Mesendoderm (in vitro differentiated cells): ENCODE measurements at regions not wholly inside any gene's neighbourhood (a gene's known extent, or its start where the extent isn't known, plus 50 kb on each side); places are given as distances from the start of the nearest gene placed in this dataset.
A peak's percentile ranks its signal among the peaks of the same experiment; 100 is the strongest.
"Not testable (repeated sequence)": the region's sequence is repeated elsewhere in the genome, so short reads cannot be mapped to it uniquely, and the experiment has no call there.

Experiments used
- DNase-seq: peaks from one replicate; pipeline ENCODE4 v3.0.0; 2013
- H2AK5ac ChIP-seq: 2 replicates; pipeline ENCODE4 v1.6.1; 2013; ENCODE audit warnings: low read length, inconsistent platforms
- H2BK120ac ChIP-seq: 2 replicates; pipeline ENCODE4 v1.6.1; 2013; ENCODE audit warnings: low read depth, mild to moderate bottlenecking, low read length, moderate library complexity, mixed read lengths
- H2BK15ac ChIP-seq: replicated peaks from 2 replicates; pipeline ENCODE4 v1.6.1; 2013; ENCODE audit warnings: low read depth, mild to moderate bottlenecking, moderate library complexity
- H2BK5ac ChIP-seq: 2 replicates; pipeline ENCODE4 v1.6.1; 2013; ENCODE audit warnings: low read length, inconsistent platforms
- H3K18ac ChIP-seq: 2 replicates; pipeline ENCODE4 v1.6.1; 2013; ENCODE audit warnings: mild to moderate bottlenecking, low read length, mixed read lengths
- H3K23ac ChIP-seq: one replicate; pipeline ENCODE4 v1.6.1; 2013; ENCODE audit warnings: low read length
- H3K27ac ChIP-seq: 2 replicates; pipeline ENCODE4 v1.5.1; 2013; ENCODE audit warnings: low read depth, mild to moderate bottlenecking, inconsistent platforms, low read length, moderate library complexity
- H3K27me3 ChIP-seq: 2 replicates; pipeline ENCODE4 v1.6.1; 2013; ENCODE audit warnings: low read length, control low read depth, mild to moderate bottlenecking, inconsistent platforms; ENCODE audit not compliant: insufficient read depth, poor library complexity
- H3K36me3 ChIP-seq: 2 replicates; pipeline ENCODE4 v1.6.1; 2013; ENCODE audit warnings: low read length, inconsistent platforms; ENCODE audit not compliant: control insufficient read depth, insufficient read depth
- H3K4ac ChIP-seq: one replicate; pipeline ENCODE4 v1.6.1; 2013; ENCODE audit warnings: low read depth, mild to moderate bottlenecking, low read length, moderate library complexity
- H3K4me1 ChIP-seq: 2 replicates; pipeline ENCODE4 v1.6.1; 2013; ENCODE audit warnings: low read depth, low read length, inconsistent platforms; ENCODE audit not compliant: control insufficient read depth
- H3K4me2 ChIP-seq: 2 replicates; pipeline ENCODE4 v1.6.1; 2013; ENCODE audit warnings: low read length
- H3K4me3 ChIP-seq: 2 replicates; pipeline ENCODE4 v1.5.1; 2013; ENCODE audit warnings: mild to moderate bottlenecking, low read length
- H3K56ac ChIP-seq: one replicate; pipeline ENCODE4 v1.6.1; 2013; ENCODE audit warnings: low read length
- H3K79me1 ChIP-seq: 2 replicates; pipeline ENCODE4 v1.6.1; 2013; ENCODE audit warnings: low read length, inconsistent platforms
- H3K79me2 ChIP-seq: 2 replicates; pipeline ENCODE4 v1.6.1; 2013; ENCODE audit warnings: mild to moderate bottlenecking, low read length; ENCODE audit not compliant: control insufficient read depth, insufficient read depth
- H3K9ac ChIP-seq: 2 replicates; pipeline ENCODE4 v1.6.1; 2013; ENCODE audit warnings: low read length, inconsistent platforms
- H4K5ac ChIP-seq: one replicate; pipeline ENCODE4 v1.6.1; 2013; ENCODE audit warnings: low read length
- H4K8ac ChIP-seq: one replicate; pipeline ENCODE4 v1.6.1; 2013; ENCODE audit warnings: low read depth, mild to moderate bottlenecking, control low read depth, low read length, moderate library complexity
- WGBS: extraction: QIAGEN DNeasy Blood & Tissue Kit; methylation state at CpG from one replicate; pipeline ENCODE4 v1.1.7; 2013; ENCODE audit warnings: low lambda C conversion rate, missing lambda C conversion rate; ENCODE audit not compliant: insufficient coverage; ENCODE audit errors: extremely low coverage; 5-methylcytosine and 5-hydroxymethylcytosine counted together

DNA sequence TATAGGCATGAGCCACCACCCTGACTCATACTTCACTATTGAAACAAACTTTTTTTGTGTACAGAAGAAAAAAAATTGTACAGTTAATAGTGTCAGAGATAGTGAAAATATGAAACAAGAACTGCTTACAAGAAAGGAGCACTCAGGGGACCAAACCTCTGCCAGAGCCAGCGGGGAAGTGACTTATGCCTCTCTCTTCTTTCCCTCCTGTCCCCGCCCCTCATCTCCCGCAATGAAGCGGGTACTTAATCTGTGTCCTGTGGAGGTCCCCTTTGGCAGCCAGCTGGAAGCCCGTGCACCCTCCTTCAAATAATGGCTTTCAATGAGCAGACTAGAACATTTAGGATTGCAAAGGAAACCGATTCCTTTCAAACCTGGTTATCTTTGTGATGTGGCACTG lies 51.5 kb downstream of the PPIAL4A start:
- H3K4ac ChIP-seq, H3K18ac ChIP-seq, H3K27ac ChIP-seq, H3K9ac ChIP-seq, H2BK15ac ChIP-seq, H3K4me2 ChIP-seq, H3K79me2 ChIP-seq, H3K4me1 ChIP-seq, H2BK5ac ChIP-seq, H3K27me3 ChIP-seq, H3K56ac ChIP-seq, H4K5ac ChIP-seq, H3K4me3 ChIP-seq, H2AK5ac ChIP-seq, H2BK120ac ChIP-seq, H3K23ac ChIP-seq, H3K36me3 ChIP-seq, H3K79me1 ChIP-seq, DNase-seq, H4K8ac ChIP-seq: not testable (repeated sequence)
- no CpG with 5 or more reads among the region's 6 CpGs for WGBS

GRCh38 chr1:120941836-120942217 lies 52.3 kb downstream of the PPIAL4A start:
- H3K79me2 ChIP-seq, H3K27me3 ChIP-seq, H2BK120ac ChIP-seq, H2BK15ac ChIP-seq, H3K36me3 ChIP-seq, DNase-seq, H3K9ac ChIP-seq, H2AK5ac ChIP-seq, H3K23ac ChIP-seq, H3K18ac ChIP-seq, H3K4me1 ChIP-seq, H3K4ac ChIP-seq, H3K4me2 ChIP-seq, H4K5ac ChIP-seq, H4K8ac ChIP-seq, H2BK5ac ChIP-seq, H3K4me3 ChIP-seq, H3K79me1 ChIP-seq: not testable (repeated sequence)
- Histone ChIP-seq H3K56ac (peak overlapping the region; percentile 60), H3K27ac (peak overlapping the region; percentile 70)
- no CpG with 5 or more reads among the region's 12 CpGs for WGBS

GRCh38 chr1:120942218-120942944 lies 52.8 kb downstream of the PPIAL4A start:
- not testable (repeated sequence) for H3K18ac ChIP-seq, H2BK120ac ChIP-seq, H3K79me2 ChIP-seq, H2BK15ac ChIP-seq, H3K27me3 ChIP-seq, H3K4me3 ChIP-seq, H3K4me1 ChIP-seq, H3K4ac ChIP-seq, H4K8ac ChIP-seq, H2AK5ac ChIP-seq, H3K79me1 ChIP-seq, H3K36me3 ChIP-seq, H3K23ac ChIP-seq, H4K5ac ChIP-seq
- peak; percentile 93 for DNase-seq
- H3K27ac ChIP-seq: peak overlapping the region; percentile 70
- peak overlapping the region; percentile 25 for H3K4me2 ChIP-seq
- peak overlapping the region; percentile 100 for H2BK5ac ChIP-seq
- peak overlapping the region; percentile 90 for H3K56ac ChIP-seq
- no CpG with 5 or more reads among the region's 34 CpGs for WGBS
- H3K9ac ChIP-seq: peak overlapping the region; percentile 74

- H3K23ac ChIP-seq, H3K4me1 ChIP-seq, H2BK15ac ChIP-seq, H3K56ac ChIP-seq, DNase-seq, H3K27ac ChIP-seq, H3K18ac ChIP-seq, H2AK5ac ChIP-seq, H3K27me3 ChIP-seq, H3K4me3 ChIP-seq, H4K8ac ChIP-seq, H3K9ac ChIP-seq, H2BK5ac ChIP-seq, H2BK120ac ChIP-seq, H3K79me1 ChIP-seq, H4K5ac ChIP-seq, H3K4me2 ChIP-seq, H3K4ac ChIP-seq, H3K36me3 ChIP-seq, H3K79me2 ChIP-seq: not testable (repeated sequence)
- WGBS: no CpG with 5 or more reads among the region's 9 CpGs
Observed at GRCh38 chr1:120942945-120943319, 53.4 kb downstream of the PPIAL4A start.

GRCh38 chr1:120944691-120945090 lies 55.1 kb downstream of the PPIAL4A start:
- H2AK5ac ChIP-seq, H2BK15ac ChIP-seq, H3K9ac ChIP-seq, H3K4me1 ChIP-seq, H3K27me3 ChIP-seq, H3K18ac ChIP-seq, H3K4me2 ChIP-seq, H3K4ac ChIP-seq, H3K79me1 ChIP-seq, H3K36me3 ChIP-seq, H2BK120ac ChIP-seq, H2BK5ac ChIP-seq, H4K5ac ChIP-seq, DNase-seq, H3K56ac ChIP-seq, H4K8ac ChIP-seq, H3K27ac ChIP-seq, H3K4me3 ChIP-seq, H3K79me2 ChIP-seq, H3K23ac ChIP-seq: not testable (repeated sequence)
- WGBS: no CpG with 5 or more reads among the region's 20 CpGs

- H3K79me2 ChIP-seq, H3K4me2 ChIP-seq, H4K5ac ChIP-seq, H3K36me3 ChIP-seq, H3K56ac ChIP-seq, H3K9ac ChIP-seq, H3K18ac ChIP-seq, H3K4me1 ChIP-seq, H3K27ac ChIP-seq, H3K79me1 ChIP-seq, H3K23ac ChIP-seq, H4K8ac ChIP-seq, H2BK5ac ChIP-seq, H3K27me3 ChIP-seq, H3K4ac ChIP-seq, H2AK5ac ChIP-seq, DNase-seq, H2BK15ac ChIP-seq, H2BK120ac ChIP-seq, H3K4me3 ChIP-seq: not testable (repeated sequence)
- WGBS: no CpG with 5 or more reads among the region's 10 CpGs
Observed at GRCh38 chr1:120945122-120945521, 55.6 kb downstream of the PPIAL4A start.
